ENCODE measurements at regions not wholly inside any gene's neighbourhood (a gene's known extent, or its start where the extent isn't known, plus 50 kb on each side); places are given as distances from the start of the nearest gene placed in this dataset.
"Not testable (repeated sequence)": the region's sequence is repeated elsewhere in the genome, so short reads cannot be mapped to it uniquely, and the experiment has no call there.

GRCh38 chr22:49340406-49340805, 487.3 kb downstream of the BRD1 start:
- TF ChIP-seq HNRNPUL1 (IDR thresholded peaks at IDR 0.05; ENCODE audit: low read depth, low read length) (no peak), NFYC (CRISPR knock-in tag; IDR thresholded peaks at IDR 0.05) (no peak), RXRB (CRISPR knock-in tag; IDR thresholded peaks at IDR 0.05; ENCODE audit: borderline replicate concordance) (no peak)
- FAIRE-seq = no peak
- Histone ChIP-seq H3K27me3 (ENCODE audit: control insufficient read depth in 1 of 2, insufficient read depth in 2 of 2, low read length in 2 of 2) (peaks cover 0 to 11% of the 10 kb centered on the region in 2 experiments; a peak in 1 of 5 replicates), H3K36me3 (replicated peaks in 1 of 2; ENCODE audit: control insufficient read depth in 1 of 2, insufficient read depth in 2 of 2, low read length in 2 of 2) (no peaks in the 10 kb centered on the region), H3K79me2 (ENCODE audit: insufficient read depth, low read length) (no peaks in the 10 kb centered on the region), H4K20me1 (ENCODE audit: insufficient read depth, low read length) (no peaks in the 10 kb centered on the region), H3K4me2 (ENCODE audit: low read depth, low read length) (no peak overlapping the region), H3K27ac (ENCODE audit: extremely low read length, insufficient read depth, low read length) (no peak overlapping the region), H3K4me3 (replicated peaks in 1 of 3; ENCODE audit: insufficient read depth in 1 of 3, low read depth in 2 of 3, low read length in 3 of 3) (no peak overlapping the region), H3K9me3 (ENCODE audit: low read length) (no peaks in the 10 kb centered on the region), H2AFZ (ENCODE audit: low read length) (no peak overlapping the region), H3K4me1 (ENCODE audit: insufficient read depth, low read length) (no peaks in the 10 kb centered on the region), H3K9ac (ENCODE audit: insufficient read depth, low read depth, low read length) (no peak overlapping the region)
- in situ Hi-C loops (cut with HindIII; ENCODE audit: extremely low pct_ligation_motif_present, low pct_unique_long_range_greater_than_20kb) = no loop called here
- ChIA-PET POLR2A (no interaction called here), CTCF (ENCODE audit: low intra/inter-chr PET ratio, low total read pairs) (no interaction called here)
- DNase-seq (ENCODE audit: low spot score) = no peak
- 33% methylated on average over 7 of the region's 8 CpGs for WGBS (ENCODE audit: low lambda C conversion rate)
- no peak for ATAC-seq
- no TSS peak for BruUV-seq (replicated peaks)
- intact Hi-C loops (cut with micrococcal nuclease; ENCODE audit: unreplicated experiment) = no loop called here

DNA sequence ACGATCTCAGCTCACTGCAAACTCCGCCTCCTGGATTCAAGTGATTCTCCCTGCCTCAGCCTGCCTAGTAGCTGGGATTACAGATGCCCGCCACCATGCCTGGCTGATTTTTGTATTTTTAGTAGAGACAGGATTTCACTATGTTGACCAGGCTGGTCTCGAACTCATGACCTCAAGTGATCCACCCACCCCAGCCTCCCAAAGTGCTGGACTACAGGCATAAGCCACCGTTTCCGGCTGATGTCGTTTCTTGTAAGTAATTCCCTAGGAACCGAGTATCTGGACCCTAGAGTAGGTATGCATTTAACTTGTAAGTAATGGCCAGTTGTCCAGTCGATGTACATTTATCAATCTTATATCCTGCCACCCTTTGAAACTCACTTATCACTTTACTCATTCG, 491.2 kb downstream of the BRD1 start:
- H4K20me1 ChIP-seq (ENCODE audit: insufficient read depth, low read length); H3K9ac ChIP-seq (ENCODE audit: insufficient read depth, low read depth, low read length); H3K79me2 ChIP-seq (ENCODE audit: insufficient read depth, low read length); H3K4me3 ChIP-seq (replicated peaks in 1 of 3; ENCODE audit: insufficient read depth in 1 of 3, low read depth in 2 of 3, low read length in 3 of 3); FAIRE-seq; H3K4me1 ChIP-seq (ENCODE audit: insufficient read depth, low read length); intact Hi-C loops (cut with micrococcal nuclease; ENCODE audit: unreplicated experiment); H2AFZ ChIP-seq (ENCODE audit: low read length); ATAC-seq; H3K27ac ChIP-seq (ENCODE audit: extremely low read length, insufficient read depth, low read length); H3K36me3 ChIP-seq (replicated peaks in 1 of 2; ENCODE audit: control insufficient read depth in 1 of 2, insufficient read depth in 2 of 2, low read length in 2 of 2); BruUV-seq (replicated peaks); CTCF ChIA-PET (ENCODE audit: low intra/inter-chr PET ratio, low total read pairs); in situ Hi-C loops (cut with HindIII; ENCODE audit: extremely low pct_ligation_motif_present, low pct_unique_long_range_greater_than_20kb); H3K4me2 ChIP-seq (ENCODE audit: low read depth, low read length); DNase-seq (ENCODE audit: low spot score); H3K9me3 ChIP-seq (ENCODE audit: low read length); POLR2A ChIA-PET: not testable (repeated sequence)
- WGBS (ENCODE audit: low lambda C conversion rate) = 25% methylated on average over 10 of the region's 10 CpGs
- H3K27me3 ChIP-seq (ENCODE audit: control insufficient read depth in 1 of 2, insufficient read depth in 2 of 2, low read length in 2 of 2) = peaks cover 1 to 37% of the 10 kb centered on the region in 2 experiments; a peak in 4 of 5 replicates

DNA sequence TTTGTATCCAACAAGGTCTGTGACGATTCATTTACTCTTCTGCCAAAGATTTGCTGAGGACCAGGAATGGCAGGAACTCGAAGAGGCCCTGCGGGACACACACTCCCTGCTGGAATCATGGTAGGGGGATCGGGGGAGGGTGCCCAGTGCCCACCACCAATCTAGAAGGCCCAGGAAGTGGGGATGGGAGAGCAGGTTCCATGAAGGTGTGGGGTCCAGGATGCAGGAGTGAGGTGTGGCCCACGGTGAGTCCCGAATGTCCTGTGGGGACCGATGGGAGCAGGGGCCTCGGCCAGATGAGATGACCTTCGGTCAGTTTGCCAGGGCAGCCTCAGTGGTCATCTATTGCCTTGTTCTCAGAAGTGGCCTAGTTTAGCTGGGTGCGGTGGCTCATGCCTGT, 492.7 kb downstream of the BRD1 start:
- intact Hi-C loops (cut with micrococcal nuclease; ENCODE audit: unreplicated experiment) = no loop called here
- H3K36me3 ChIP-seq (replicated peaks in 1 of 2; ENCODE audit: control insufficient read depth in 1 of 2, insufficient read depth in 2 of 2, low read length in 2 of 2) = no peaks in the 10 kb centered on the region
- H3K4me2 ChIP-seq (ENCODE audit: low read depth, low read length) = no peak overlapping the region
- ATAC-seq (no peak), DNase-seq (ENCODE audit: low spot score) (no peak), FAIRE-seq (no peak)
- H3K4me1 ChIP-seq (ENCODE audit: insufficient read depth, low read length) = no peaks in the 10 kb centered on the region
- H3K9me3 ChIP-seq (ENCODE audit: low read length) = no peaks in the 10 kb centered on the region
- BruUV-seq (replicated peaks) = no TSS peak
- ChIA-PET POLR2A (no interaction called here), CTCF (ENCODE audit: low intra/inter-chr PET ratio, low total read pairs) (no interaction called here)
- WGBS (ENCODE audit: low lambda C conversion rate) = 13% methylated on average over 3 of the region's 10 CpGs
- H3K4me3 ChIP-seq (replicated peaks in 1 of 3; ENCODE audit: insufficient read depth in 1 of 3, low read depth in 2 of 3, low read length in 3 of 3) = no peak overlapping the region
- no peak overlapping the region for H3K27ac ChIP-seq (ENCODE audit: extremely low read length, insufficient read depth, low read length)
- H3K9ac ChIP-seq (ENCODE audit: insufficient read depth, low read depth, low read length) = no peak overlapping the region
- no peak overlapping the region for H2AFZ ChIP-seq (ENCODE audit: low read length)
- in situ Hi-C loops (cut with HindIII; ENCODE audit: extremely low pct_ligation_motif_present, low pct_unique_long_range_greater_than_20kb) = no loop called here
- peaks cover 1 to 47% of the 10 kb centered on the region in 2 experiments for H3K27me3 ChIP-seq (ENCODE audit: control insufficient read depth in 1 of 2, insufficient read depth in 2 of 2, low read length in 2 of 2)
- no peak for TF ChIP-seq ZKSCAN5 (CRISPR knock-in tag; IDR thresholded peaks at IDR 0.05)
- no peaks in the 10 kb centered on the region for H3K79me2 ChIP-seq (ENCODE audit: insufficient read depth, low read length)
- no peaks in the 10 kb centered on the region for H4K20me1 ChIP-seq (ENCODE audit: insufficient read depth, low read length)

Measured in HepG2 (cell line).